ENCODE measurements at regions not wholly inside any gene's neighbourhood (a gene's known extent, or its start where the extent isn't known, plus 50 kb on each side); places are given as distances from the start of the nearest gene placed in this dataset.

- DNase-seq (ENCODE audit: low read depth): no peak
- TF ChIP-seq, protein P1, sequence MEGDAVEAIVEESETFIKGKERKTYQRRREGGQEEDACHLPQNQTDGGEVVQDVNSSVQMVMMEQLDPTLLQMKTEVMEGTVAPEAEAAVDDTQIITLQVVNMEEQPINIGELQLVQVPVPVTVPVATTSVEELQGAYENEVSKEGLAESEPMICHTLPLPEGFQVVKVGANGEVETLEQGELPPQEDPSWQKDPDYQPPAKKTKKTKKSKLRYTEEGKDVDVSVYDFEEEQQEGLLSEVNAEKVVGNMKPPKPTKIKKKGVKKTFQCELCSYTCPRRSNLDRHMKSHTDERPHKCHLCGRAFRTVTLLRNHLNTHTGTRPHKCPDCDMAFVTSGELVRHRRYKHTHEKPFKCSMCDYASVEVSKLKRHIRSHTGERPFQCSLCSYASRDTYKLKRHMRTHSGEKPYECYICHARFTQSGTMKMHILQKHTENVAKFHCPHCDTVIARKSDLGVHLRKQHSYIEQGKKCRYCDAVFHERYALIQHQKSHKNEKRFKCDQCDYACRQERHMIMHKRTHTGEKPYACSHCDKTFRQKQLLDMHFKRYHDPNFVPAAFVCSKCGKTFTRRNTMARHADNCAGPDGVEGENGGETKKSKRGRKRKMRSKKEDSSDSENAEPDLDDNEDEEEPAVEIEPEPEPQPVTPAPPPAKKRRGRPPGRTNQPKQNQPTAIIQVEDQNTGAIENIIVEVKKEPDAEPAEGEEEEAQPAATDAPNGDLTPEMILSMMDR (conservative IDR thresholded peaks at IDR 0.05; ENCODE audit: control insufficient read depth, insufficient read depth, low read depth, low read length): no peak
- H3K4me3 ChIP-seq (ENCODE audit: control insufficient read depth, low read depth, low read length): no peak overlapping the region
These were observed 246.8 kb upstream of the NWD2 start for GRCh38 chr4:36997727-36998126.

DNA sequence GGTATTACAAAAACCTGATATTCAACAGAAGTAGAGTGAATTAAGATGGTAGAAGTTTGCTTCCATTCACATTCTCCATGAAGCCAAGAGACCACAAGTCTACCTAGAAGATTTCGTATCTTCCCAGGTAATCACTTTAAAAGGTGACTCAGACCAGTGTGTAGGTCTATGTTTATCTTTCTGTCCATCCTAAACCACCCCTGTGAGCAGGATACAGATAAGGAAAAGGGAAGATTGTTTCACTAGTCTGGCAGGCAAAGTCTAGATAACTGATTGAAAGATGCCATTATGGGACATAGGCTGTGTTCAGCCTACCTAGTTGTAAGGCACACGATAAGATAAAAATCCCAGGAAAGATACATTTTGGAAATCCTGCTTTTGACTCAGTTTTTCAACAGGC is 244.3 kb upstream of the NWD2 start:
- DNase-seq (ENCODE audit: low read depth): no peak
- TF ChIP-seq, protein P1 (conservative IDR thresholded peaks at IDR 0.05; ENCODE audit: control insufficient read depth, insufficient read depth, low read depth, low read length): no peak
- H3K4me3 ChIP-seq (ENCODE audit: control insufficient read depth, low read depth, low read length): no peak overlapping the region

- DNase-seq (ENCODE audit: low read depth): no peak
- TF ChIP-seq, protein P1 (conservative IDR thresholded peaks at IDR 0.05; ENCODE audit: control insufficient read depth, insufficient read depth, low read depth, low read length): no peak
- no peak overlapping the region for H3K4me3 ChIP-seq (ENCODE audit: control insufficient read depth, low read depth, low read length)
These were observed 242.7 kb upstream of the NWD2 start for GRCh38 chr4:37001688-37002436.

DNA sequence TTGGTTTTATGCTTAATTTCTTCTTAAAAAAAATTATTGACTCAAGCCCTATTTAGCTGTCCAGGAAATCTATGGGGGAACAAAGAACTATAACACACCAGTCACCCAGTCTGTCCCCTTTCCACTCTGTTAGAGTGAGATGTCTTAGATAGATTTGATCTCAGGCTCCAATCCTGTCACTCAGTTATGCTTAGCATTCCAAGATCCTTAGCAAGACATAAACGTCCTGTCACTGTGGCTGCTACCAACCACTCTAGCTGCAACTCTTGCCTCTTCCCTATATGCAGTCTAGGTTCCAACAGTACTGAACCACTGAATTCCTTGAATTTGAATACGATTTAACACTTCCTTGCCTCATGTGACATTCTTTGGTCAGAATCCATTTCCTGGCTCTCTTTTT is 241.9 kb upstream of the NWD2 start:
- no peak for DNase-seq (ENCODE audit: low read depth)
- TF ChIP-seq, protein P1 (conservative IDR thresholded peaks at IDR 0.05; ENCODE audit: control insufficient read depth, insufficient read depth, low read depth, low read length): no peak
- no peak overlapping the region for H3K4me3 ChIP-seq (ENCODE audit: control insufficient read depth, low read depth, low read length)

DNA sequence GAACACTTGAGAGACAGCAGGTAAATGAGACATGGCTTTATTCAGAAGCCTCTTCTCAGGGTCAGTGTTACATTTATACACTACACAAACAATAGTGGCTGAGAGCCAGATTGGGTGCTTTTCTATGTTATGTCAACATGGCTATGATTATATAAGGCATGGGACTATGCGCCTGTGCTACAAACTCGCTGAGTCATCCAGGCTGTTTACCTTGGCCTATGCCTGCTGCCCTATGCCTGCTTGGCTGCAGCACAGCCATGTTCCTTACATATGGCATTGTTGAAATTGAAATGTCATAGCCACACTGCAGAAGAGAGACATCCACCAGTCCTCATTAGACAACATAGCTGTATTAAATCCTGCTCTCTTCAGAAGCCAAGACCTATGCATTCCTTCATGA is 236.3 kb upstream of the NWD2 start:
- TF ChIP-seq, protein P1 (conservative IDR thresholded peaks at IDR 0.05; ENCODE audit: control insufficient read depth, insufficient read depth, low read depth, low read length): no peak
- DNase-seq (ENCODE audit: low read depth): no peak
- H3K4me3 ChIP-seq (ENCODE audit: control insufficient read depth, low read depth, low read length): no peak overlapping the region

- no peak for DNase-seq (ENCODE audit: low read depth)
- no peak overlapping the region for H3K4me3 ChIP-seq (ENCODE audit: control insufficient read depth, low read depth, low read length)
- TF ChIP-seq, protein P1 (conservative IDR thresholded peaks at IDR 0.05; ENCODE audit: control insufficient read depth, insufficient read depth, low read depth, low read length): no peak
These were observed 230.0 kb upstream of the NWD2 start for GRCh38 chr4:37014584-37014983.
